GM10266 (cell line): ENCODE measurements at regions not wholly inside any gene's neighbourhood (a gene's known extent, or its start where the extent isn't known, plus 50 kb on each side); places are given as distances from the start of the nearest gene placed in this dataset.

Source experiments
- DNase-seq: peaks from one replicate; pipeline ENCODE4 v3.0.0; 2012; ENCODE audit errors: extremely low spot score
- CTCF ChIP-seq: IDR thresholded peaks from 2 replicates; pipeline ENCODE4 v1.5.1; 2012; ENCODE audit warnings: mild to moderate bottlenecking, low read depth; ENCODE audit not compliant: control insufficient read depth, insufficient read depth; ENCODE audit errors: missing control alignments

DNA sequence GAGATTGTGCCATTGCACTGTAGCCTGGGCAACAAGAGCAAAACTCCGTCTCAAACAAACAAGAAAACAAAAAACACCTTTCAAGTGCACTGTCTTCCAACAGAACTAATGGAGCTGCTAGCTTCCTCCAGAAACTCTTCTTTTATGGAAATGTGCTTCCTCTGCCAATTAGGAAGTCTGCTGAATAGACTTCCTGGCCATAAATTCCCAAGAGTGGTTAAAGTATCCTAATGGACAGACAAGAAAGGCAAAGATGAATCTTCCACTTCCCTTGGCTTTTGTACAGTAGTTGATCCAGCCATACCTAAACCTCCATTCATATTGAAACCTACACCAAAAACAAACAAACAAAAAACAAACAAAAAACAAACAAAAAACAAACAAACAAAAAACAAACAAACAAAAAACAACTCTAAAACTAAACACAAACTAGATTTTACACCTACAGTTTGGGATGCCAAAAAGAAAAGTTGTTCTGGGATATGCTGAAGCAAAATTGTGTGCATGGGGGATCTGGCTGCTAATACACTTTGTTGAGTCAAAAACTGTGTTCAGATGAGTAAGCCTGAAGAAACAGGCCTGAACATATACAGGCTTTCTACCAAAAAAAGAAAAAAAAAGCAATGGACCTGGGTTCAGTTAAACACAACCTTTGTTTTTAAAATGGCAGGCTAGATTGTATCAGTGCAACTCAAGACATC, 59.8 kb upstream of the CARMIL1 start:
- TF ChIP-seq CTCF, result no peak
- no peak for DNase-seq

DNA sequence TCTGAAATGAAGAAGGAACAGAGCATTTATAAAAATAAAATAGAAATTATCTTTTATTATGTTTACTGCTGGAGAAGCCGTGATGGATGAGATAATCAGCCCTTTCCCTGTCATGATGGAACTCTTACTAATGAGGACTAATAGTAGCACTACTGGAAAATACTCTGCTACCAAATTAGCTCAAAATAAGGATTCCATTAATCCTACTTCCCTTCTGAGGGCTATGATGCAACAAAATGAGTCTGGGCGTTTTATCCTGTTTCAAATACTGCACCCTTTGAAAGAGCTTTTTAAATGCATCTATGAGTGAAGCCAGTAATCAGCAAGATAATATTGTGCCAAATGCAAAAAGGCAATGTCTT, 59.3 kb upstream of the CARMIL1 start:
- TF ChIP-seq CTCF, result no peak
- DNase-seq, result no peak

DNA sequence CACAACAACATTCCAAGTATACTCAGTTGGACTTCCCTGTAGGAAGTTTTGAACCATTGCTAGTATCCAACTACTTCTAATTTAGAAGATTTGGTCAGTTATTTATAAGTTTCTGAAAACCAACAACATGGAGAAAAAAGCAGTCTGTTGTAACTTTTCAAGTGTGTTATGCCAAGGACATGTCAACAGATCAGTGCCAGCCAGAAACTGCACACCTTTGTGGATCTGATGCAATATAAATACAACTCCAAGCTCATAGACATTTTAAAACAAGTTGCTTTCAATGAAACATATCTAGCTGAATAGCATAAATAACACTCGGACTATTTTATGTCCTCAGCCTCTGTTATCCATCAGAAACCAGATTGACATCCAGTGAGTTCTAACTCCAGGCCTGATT, 58.3 kb upstream of the CARMIL1 start:
- TF ChIP-seq CTCF, result no peak
- no peak for DNase-seq

- no peak for DNase-seq
- no peak for TF ChIP-seq CTCF
Measured at GRCh38 chr6:25222006-25222678, 57.0 kb upstream of the CARMIL1 start.

- DNase-seq, result peak; percentile 67
- peak; percentile 80 for TF ChIP-seq CTCF
Measured at GRCh38 chr6:25223490-25223991, 55.6 kb upstream of the CARMIL1 start.

DNA sequence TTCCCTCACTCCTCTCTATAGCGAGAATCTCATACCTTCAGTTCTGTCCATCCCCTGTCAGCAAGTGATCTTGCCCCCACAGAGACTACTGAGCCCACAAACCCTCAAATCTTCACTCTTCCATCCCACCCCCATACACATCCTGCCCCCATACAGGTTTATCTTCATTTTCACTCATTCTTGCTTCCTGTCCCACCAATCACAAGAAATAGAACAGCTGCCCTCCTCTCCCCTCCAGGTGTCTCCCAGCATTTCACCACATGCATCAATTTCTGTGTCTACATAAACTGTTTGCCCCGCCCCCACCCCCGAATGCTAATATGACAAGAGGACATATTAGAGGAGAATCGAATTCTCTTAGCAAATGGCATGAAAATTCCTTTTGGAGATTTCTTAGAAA, 54.9 kb upstream of the CARMIL1 start:
- no peak for TF ChIP-seq CTCF
- DNase-seq, result no peak

GRCh38 chr6:25227854-25228253, 51.3 kb upstream of the CARMIL1 start:
- TF ChIP-seq CTCF, result no peak
- no peak for DNase-seq
